ENCODE measurements at regions not wholly inside any gene's neighbourhood (a gene's known extent, or its start where the extent isn't known, plus 50 kb on each side); places are given as distances from the start of the nearest gene placed in this dataset.

DNA sequence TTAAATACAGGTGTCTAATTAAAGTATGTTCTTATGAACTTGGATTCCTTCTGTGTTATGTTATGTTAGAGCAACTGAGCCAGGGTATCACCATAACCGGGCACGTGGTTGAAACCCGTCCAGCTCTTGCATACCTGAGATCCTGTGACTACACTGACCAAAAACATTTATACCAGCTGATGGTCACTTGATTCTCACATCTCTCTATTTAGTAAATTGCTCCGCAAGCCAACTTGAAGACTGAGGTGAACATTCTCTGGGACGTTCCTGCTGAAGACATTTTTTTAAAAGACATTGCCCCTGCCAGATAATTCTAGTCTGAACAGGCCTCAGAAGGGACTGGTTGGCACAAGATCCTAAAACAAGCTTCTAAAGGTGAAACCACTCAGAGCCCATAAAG lies 550.0 kb upstream of the DIPK2B start:
- H3K27me3 ChIP-seq, result no peaks in the 10 kb centered on the region
- no peak overlapping the region for H3K4me3 ChIP-seq
- H3K27ac ChIP-seq, result no peak overlapping the region
- no peaks in the 10 kb centered on the region for H3K4me1 ChIP-seq
- H3K36me3 ChIP-seq, result no peaks in the 10 kb centered on the region
- in situ Hi-C loops (cut with MboI; ENCODE audit: low pct_ligation_motif_present in 1 of 4, low pct_unique_long_range_greater_than_20kb in 1 of 4, low sequenced_read_pairs in 3 of 4), result loop anchor here in 1 of 4 donors (25.0 kb wide), 1 partner anchor 238 kb away; no protein-coding TSS in a partner anchor
- WGBS, 2 donors (ENCODE audit: low coverage in 1 of 2), result 70% methylated on average over 5 of the region's 5 CpGs; no CpG with 5 or more reads in 1 of the 2 donors
- no peak for DNase-seq
- H3K9me3 ChIP-seq, result no peaks in the 10 kb centered on the region
- intact Hi-C loops (cut with DNase I; ENCODE audit: low total_unique reads), result no loop called here
- no peak for TF ChIP-seq EP300 (IDR thresholded peaks at IDR 0.05; ENCODE audit: low read depth)
- no peak for TF ChIP-seq POLR2AphosphoS5 (IDR thresholded peaks at IDR 0.05)
- TF ChIP-seq, protein P1, sequence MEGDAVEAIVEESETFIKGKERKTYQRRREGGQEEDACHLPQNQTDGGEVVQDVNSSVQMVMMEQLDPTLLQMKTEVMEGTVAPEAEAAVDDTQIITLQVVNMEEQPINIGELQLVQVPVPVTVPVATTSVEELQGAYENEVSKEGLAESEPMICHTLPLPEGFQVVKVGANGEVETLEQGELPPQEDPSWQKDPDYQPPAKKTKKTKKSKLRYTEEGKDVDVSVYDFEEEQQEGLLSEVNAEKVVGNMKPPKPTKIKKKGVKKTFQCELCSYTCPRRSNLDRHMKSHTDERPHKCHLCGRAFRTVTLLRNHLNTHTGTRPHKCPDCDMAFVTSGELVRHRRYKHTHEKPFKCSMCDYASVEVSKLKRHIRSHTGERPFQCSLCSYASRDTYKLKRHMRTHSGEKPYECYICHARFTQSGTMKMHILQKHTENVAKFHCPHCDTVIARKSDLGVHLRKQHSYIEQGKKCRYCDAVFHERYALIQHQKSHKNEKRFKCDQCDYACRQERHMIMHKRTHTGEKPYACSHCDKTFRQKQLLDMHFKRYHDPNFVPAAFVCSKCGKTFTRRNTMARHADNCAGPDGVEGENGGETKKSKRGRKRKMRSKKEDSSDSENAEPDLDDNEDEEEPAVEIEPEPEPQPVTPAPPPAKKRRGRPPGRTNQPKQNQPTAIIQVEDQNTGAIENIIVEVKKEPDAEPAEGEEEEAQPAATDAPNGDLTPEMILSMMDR (IDR thresholded peaks at IDR 0.05), result no peak
- TF ChIP-seq POLR2A (IDR thresholded peaks at IDR 0.05), result no peak

DNA sequence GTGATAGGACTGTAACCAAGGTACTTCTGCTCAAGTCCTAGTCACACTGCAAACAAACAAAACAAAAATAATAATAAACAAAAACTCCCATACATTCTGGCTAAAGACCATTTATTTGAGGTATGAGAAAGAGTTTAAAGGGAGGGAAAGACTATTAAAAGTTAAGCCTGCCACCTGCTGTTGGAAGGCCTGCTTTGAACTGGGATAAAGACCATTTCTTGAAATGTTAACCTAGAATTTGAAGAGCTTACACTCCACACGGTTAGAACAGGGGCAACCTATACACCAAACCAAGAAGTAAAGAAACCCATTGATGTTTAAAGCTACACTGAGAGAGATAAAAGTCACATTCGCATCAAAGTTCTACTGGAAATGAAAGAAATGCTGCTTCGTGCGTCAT lies 548.7 kb upstream of the DIPK2B start:
- Histone ChIP-seq H3K4me3 (no peak overlapping the region), H3K36me3 (no peaks in the 10 kb centered on the region), H3K27me3 (no peaks in the 10 kb centered on the region), H3K27ac (no peak overlapping the region), H3K9me3 (no peaks in the 10 kb centered on the region), H3K4me1 (no peaks in the 10 kb centered on the region)
- TF ChIP-seq EP300 (IDR thresholded peaks at IDR 0.05; ENCODE audit: low read depth), result no peak
- TF ChIP-seq, protein P1 (IDR thresholded peaks at IDR 0.05), result peak; percentile 16 to 30 (median 21)
- WGBS, 2 donors (ENCODE audit: low coverage in 1 of 2), result 40 to 63% methylated on average over 2 to 4 of the region's 4 CpGs
- intact Hi-C loops (cut with DNase I; ENCODE audit: low total_unique reads), result no loop called here
- in situ Hi-C loops (cut with MboI; ENCODE audit: low pct_ligation_motif_present in 1 of 4, low pct_unique_long_range_greater_than_20kb in 1 of 4, low sequenced_read_pairs in 3 of 4), result no loop called here
- DNase-seq, result no peak

DNA sequence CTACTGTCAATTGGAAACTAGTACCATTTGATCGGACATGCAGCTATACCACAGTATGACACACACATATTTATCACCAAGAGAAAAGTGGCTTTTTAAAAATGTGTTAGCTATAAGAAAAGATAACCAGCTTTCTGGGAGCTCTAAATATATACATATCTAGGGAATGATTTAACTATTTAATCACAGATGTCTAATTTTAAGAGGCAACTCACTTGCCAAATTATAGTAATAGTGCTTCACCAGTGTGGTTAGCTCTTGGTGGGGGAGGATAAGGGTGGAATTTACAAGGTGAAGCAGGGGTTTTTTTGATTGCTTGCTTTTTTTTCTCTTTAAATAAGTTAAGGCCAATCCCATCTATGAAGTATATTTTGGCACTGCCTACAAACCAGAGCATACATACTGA lies 547.7 kb upstream of the DIPK2B start:
- Histone ChIP-seq H3K9me3 (no peaks in the 10 kb centered on the region), H3K4me1 (no peaks in the 10 kb centered on the region), H3K27me3 (no peaks in the 10 kb centered on the region), H3K36me3 (no peaks in the 10 kb centered on the region), H3K27ac (no peak overlapping the region), H3K4me3 (no peak overlapping the region)
- TF ChIP-seq, protein P1 (IDR thresholded peaks at IDR 0.05), result no peak
- no peak for TF ChIP-seq POLR2A (IDR thresholded peaks at IDR 0.05)
- TF ChIP-seq POLR2AphosphoS5 (IDR thresholded peaks at IDR 0.05), result no peak
- no peak for TF ChIP-seq EP300 (IDR thresholded peaks at IDR 0.05; ENCODE audit: low read depth)
- intact Hi-C loops (cut with DNase I; ENCODE audit: low total_unique reads) (no loop called here), in situ Hi-C loops (cut with MboI; ENCODE audit: low pct_ligation_motif_present in 1 of 4, low pct_unique_long_range_greater_than_20kb in 1 of 4, low sequenced_read_pairs in 3 of 4) (no loop called here)
- 84% methylated on average over 1 of the region's 1 CpG; no CpG with 5 or more reads in 1 of the 2 donors for WGBS, 2 donors (ENCODE audit: low coverage in 1 of 2)
- no peak for DNase-seq

DNA sequence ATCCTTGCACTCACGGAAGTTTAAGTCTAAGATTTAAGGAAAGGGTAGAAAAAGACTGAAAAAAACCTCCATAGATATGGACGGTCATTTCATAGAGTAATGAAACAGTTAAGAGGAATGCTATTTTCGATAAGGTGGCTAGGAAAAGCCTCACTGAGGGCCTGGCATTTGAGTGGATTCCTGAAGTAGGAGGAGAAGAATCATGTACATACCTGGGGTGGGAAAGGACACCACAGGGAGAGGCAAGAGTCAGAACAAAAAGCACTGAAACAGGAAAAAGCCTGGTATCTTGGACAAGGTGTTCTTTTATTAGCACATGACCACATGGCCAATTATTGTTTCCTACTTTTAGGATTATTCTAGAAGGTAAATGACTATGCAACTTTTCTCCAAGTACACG lies 547.2 kb upstream of the DIPK2B start:
- DNase-seq, result no peak
- Histone ChIP-seq H3K27ac (no peak overlapping the region), H3K27me3 (no peaks in the 10 kb centered on the region), H3K4me1 (no peaks in the 10 kb centered on the region), H3K9me3 (no peaks in the 10 kb centered on the region), H3K4me3 (no peak overlapping the region), H3K36me3 (no peaks in the 10 kb centered on the region)
- in situ Hi-C loops (cut with MboI; ENCODE audit: low pct_ligation_motif_present in 1 of 4, low pct_unique_long_range_greater_than_20kb in 1 of 4, low sequenced_read_pairs in 3 of 4), result no loop called here
- WGBS, 2 donors (ENCODE audit: low coverage in 1 of 2), result 57% methylated on average over 4 of the region's 4 CpGs; no CpG with 5 or more reads in 1 of the 2 donors
- TF ChIP-seq EP300 (IDR thresholded peaks at IDR 0.05; ENCODE audit: low read depth) (no peak), POLR2A (IDR thresholded peaks at IDR 0.05) (no peak), POLR2AphosphoS5 (IDR thresholded peaks at IDR 0.05) (no peak)
- TF ChIP-seq, protein P1 (IDR thresholded peaks at IDR 0.05), result no peak
- intact Hi-C loops (cut with DNase I; ENCODE audit: low total_unique reads), result no loop called here

All from transverse colon (tissue), 4 donors.